Endothelial cell of umbilical vein (primary cell): ENCODE measurements at regions not wholly inside any gene's neighbourhood (a gene's known extent, or its start where the extent isn't known, plus 50 kb on each side); places are given as distances from the start of the nearest gene placed in this dataset.

Experiments
- BruUV-seq: library from RNA; stranded (reverse); fragments of 400-500 nt; replicated peaks from 2 replicates; lab custom pipeline; 2021; lab: Mats Ljungman, UMichigan
- CTCF ChIA-PET: fragments of 300-600, 350-600 bp; sonication (Branson Sonifier 250); formaldehyde crosslinking; loops from one replicate; lab custom pipeline; 2021; ENCODE audit warnings: antibody characterized with exemption, inconsistent platforms; lab: Charles Lee
- POLR2A ChIA-PET: fragments of 300-600, 350-600 bp; sonication (Branson Sonifier 250); formaldehyde crosslinking; loops from one replicate; lab custom pipeline; 2021; ENCODE audit warnings: antibody characterized with exemption, inconsistent platforms; lab: Charles Lee
- DNase-seq: peaks from one replicate; pipeline ENCODE4 v3.0.0-alpha.2; 2011; ENCODE audit warnings: low read depth, low spot score
- FAIRE-seq: peaks from 2 replicates; lab custom pipeline; 2011; peaks lifted over from hg19 to GRCh38; lab: Jason Lieb, UNC
- H2AFZ ChIP-seq: 2 replicates; pipeline ENCODE4 v1.6.0; 2012; ENCODE audit warnings: low read depth, low read length, control low read depth, inconsistent platforms
- H3K27ac ChIP-seq: 2 replicates; pipeline ENCODE4 v1.5.1; 2011; ENCODE audit warnings: low read depth, mild to moderate bottlenecking, control low read depth, low read length, moderate library complexity; ENCODE audit not compliant: insufficient read depth
- H3K27me3 ChIP-seq, 2 experiments: 2 replicates each; pipeline versions ENCODE4 v1.6.0 to v1.6.1; 2011; ENCODE audit warnings: low read length in 2 of 2, mixed read lengths in 1 of 2; ENCODE audit not compliant: control insufficient read depth in 2 of 2, insufficient read depth in 2 of 2
- H3K36me3 ChIP-seq, 2 experiments: 2 replicates in 1 of 2; 3 replicates in 1 of 2; pipeline ENCODE4 v1.5.1; 2011; ENCODE audit warnings: low read length in 2 of 2, mild to moderate bottlenecking in 1 of 2, moderate library complexity in 1 of 2; ENCODE audit not compliant: control insufficient read depth in 2 of 2, insufficient read depth in 2 of 2; ENCODE audit errors: extremely low read depth in 1 of 2
- H3K4me1 ChIP-seq: 3 replicates; pipeline ENCODE4 v1.5.1; 2011; ENCODE audit warnings: mild to moderate bottlenecking, low read length; ENCODE audit not compliant: control insufficient read depth, insufficient read depth; ENCODE audit errors: extremely low read depth
- H3K4me2 ChIP-seq: 2 replicates; pipeline ENCODE4 v1.6.1; 2011; ENCODE audit warnings: low read length, control low read depth, mixed read lengths; ENCODE audit not compliant: insufficient read depth
- H3K4me3 ChIP-seq, 3 experiments: fragments of 200-600 bp in 1 of 3; sonication (generic), shearing (Covaris generic) in 1 of 3; replicated peaks in 1 of 3; 2 replicates each; pipeline ENCODE4 v1.5.1; 2011 to 2016; ENCODE audit warnings: control low read depth in 3 of 3, low read length in 3 of 3, mild to moderate bottlenecking in 2 of 3, inconsistent platforms in 1 of 3, low read depth in 1 of 3, moderate library complexity in 1 of 3; ENCODE audit not compliant: insufficient read depth in 1 of 3
- H3K79me2 ChIP-seq: 2 replicates; pipeline ENCODE4 v1.6.0; 2012; ENCODE audit warnings: low read length, inconsistent platforms; ENCODE audit not compliant: control insufficient read depth, insufficient read depth
- H3K9ac ChIP-seq: replicated peaks from 2 replicates; pipeline ENCODE3; 2011; ENCODE audit warnings: low read length, control low read depth; ENCODE audit not compliant: insufficient read depth; ENCODE audit errors: extremely low read depth
- H3K9me1 ChIP-seq: replicated peaks from 3 replicates; pipeline ENCODE4 v1.6.0; 2011; ENCODE audit warnings: mild to moderate bottlenecking, low read length; ENCODE audit not compliant: control insufficient read depth, insufficient read depth; ENCODE audit errors: extremely low read depth
- H3K9me3 ChIP-seq: replicated peaks from 2 replicates; pipeline ENCODE4 v1.5.1; 2012; ENCODE audit warnings: low read length, inconsistent platforms; ENCODE audit not compliant: control insufficient read depth, insufficient read depth
- H4K20me1 ChIP-seq: replicated peaks from 2 replicates; pipeline ENCODE3; 2011; ENCODE audit warnings: mild to moderate bottlenecking, low read length; ENCODE audit not compliant: control insufficient read depth, insufficient read depth; ENCODE audit errors: extremely low read depth
- CTCF ChIP-seq, 2 donors: IDR thresholded peaks; 1 replicate in 1 of 2; 2 replicates in 1 of 2; pipeline ENCODE4 v1.5.1; 2011; ENCODE audit warnings: low read length in 2 of 2, mild to moderate bottlenecking in 2 of 2, moderate library complexity in 2 of 2, control low read depth in 1 of 2, inconsistent platforms in 1 of 2, low read depth in 1 of 2; ENCODE audit not compliant: insufficient read depth in 1 of 2; ENCODE audit errors: extremely low read depth in 1 of 2
- FOS ChIP-seq: IDR thresholded peaks from 2 replicates; pipeline ENCODE4 v1.6.1; 2011; ENCODE audit warnings: mild to moderate bottlenecking, low read length, moderate library complexity, borderline replicate concordance; ENCODE audit not compliant: insufficient read depth
- JUN ChIP-seq: IDR thresholded peaks from 2 replicates; pipeline ENCODE4 v1.6.1; 2011; ENCODE audit warnings: borderline replicate concordance, low read depth; ENCODE audit not compliant: insufficient read length, insufficient read depth
- MAX ChIP-seq: IDR thresholded peaks from 2 replicates; pipeline ENCODE4 v1.6.1; 2011; ENCODE audit not compliant: insufficient read depth, insufficient read length
- MYC ChIP-seq: IDR thresholded peaks from one replicate; pipeline ENCODE4 v1.6.1; 2011; ENCODE audit warnings: mild to moderate bottlenecking, low read depth, low read length
- dilution Hi-C: fragments of 300-500 bp; cut with MboI; formaldehyde crosslinking; loops from one replicate; pipeline ENCODE4 v1.15.0; 2019; ENCODE audit warnings: low sequenced_read_pairs; ENCODE audit not compliant: extremely low pct_ligation_motif_present
- intact Hi-C: fragments of 100-400 bp; cut with micrococcal nuclease; formaldehyde crosslinking; loops from one replicate; pipeline ENCODE4 v1.10.0; 2022

- H3K9ac ChIP-seq: no peak overlapping the region
- H3K79me2 ChIP-seq: no peaks in the 10 kb centered on the region
- no peak overlapping the region for H3K4me2 ChIP-seq
- FAIRE-seq: no peak
- no peaks in the 10 kb centered on the region for H3K9me1 ChIP-seq
- H3K9me3 ChIP-seq: no peaks in the 10 kb centered on the region
- no peaks in the 10 kb centered on the region for H4K20me1 ChIP-seq
- no peak for DNase-seq
- TF ChIP-seq CTCF (IDR thresholded peaks at IDR 0.05; ENCODE audit: extremely low read depth in 1 of 2, insufficient read depth in 1 of 2, low read depth in 1 of 2, low read length in 2 of 2): no peak
- no peak for TF ChIP-seq JUN
- no peak for TF ChIP-seq FOS
- no peak for TF ChIP-seq MAX
- TF ChIP-seq MYC: no peak
- H3K27me3 ChIP-seq: no peaks in the 10 kb centered on the region
- H3K4me3 ChIP-seq: no peak overlapping the region
- no TSS peak for BruUV-seq
- H3K36me3 ChIP-seq: no peaks in the 10 kb centered on the region
- POLR2A ChIA-PET: no interaction called here
- H3K27ac ChIP-seq: no peak overlapping the region
- CTCF ChIA-PET: no interaction called here
- intact Hi-C loops: no loop called here
- dilution Hi-C loops: no loop called here
- H3K4me1 ChIP-seq: no peaks in the 10 kb centered on the region
- H2AFZ ChIP-seq: no peak overlapping the region
Measured at GRCh38 chr6:14655201-14656061, 537.9 kb downstream of the CD83 start.
